ENCODE measurements at regions not wholly inside any gene's neighbourhood (a gene's known extent, or its start where the extent isn't known, plus 50 kb on each side); places are given as distances from the start of the nearest gene placed in this dataset.

GRCh38 chr19:31668921-31669320 is 319.7 kb upstream of the TSHZ3 start:
- CTCF ChIA-PET, result no interaction called here
- H3K27ac Mint-ChIP-seq, result no peak overlapping the region

DNA sequence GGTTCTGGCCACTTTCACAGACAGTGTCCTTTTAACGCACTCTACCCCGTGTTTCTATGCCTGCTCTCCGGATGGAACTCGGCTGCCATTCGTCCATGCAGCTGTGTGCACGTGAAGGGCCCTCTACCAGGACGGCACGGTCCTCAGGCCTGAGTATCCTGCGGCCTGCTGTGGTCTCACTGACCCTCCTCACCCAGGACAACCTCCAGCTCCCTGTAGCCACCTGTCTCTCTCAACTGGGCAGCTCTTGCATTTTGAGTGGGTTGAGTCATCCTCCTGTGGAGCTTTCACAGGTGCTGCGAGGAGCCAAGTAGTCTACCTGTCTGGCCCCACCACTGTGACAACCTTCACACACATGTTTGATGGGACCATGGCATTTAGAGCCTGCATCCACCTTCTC is 321.7 kb upstream of the TSHZ3 start:
- no peak for DNase-seq
- CTCF ChIA-PET, result no interaction called here
- Mint-ChIP-seq H3K4me3 (no peak overlapping the region), H3K4me1 (no peaks in the 10 kb centered on the region), H3K27me3 (no peaks in the 10 kb centered on the region), H3K27ac (no peak overlapping the region), H3K9me3 (no peaks in the 10 kb centered on the region), H3K36me3 (no peaks in the 10 kb centered on the region)

More at GRCh38 chr19:31668921-31669320, 319.7 kb upstream of the TSHZ3 start:
- Mint-ChIP-seq H3K9me3 (no peaks in the 10 kb centered on the region), H3K4me1 (no peaks in the 10 kb centered on the region), H3K36me3 (no peaks in the 10 kb centered on the region), H3K4me3 (no peak overlapping the region), H3K27me3 (no peaks in the 10 kb centered on the region)
- no peak for DNase-seq

- DNase-seq, result no peak
- Mint-ChIP-seq H3K4me1 (no peaks in the 10 kb centered on the region), H3K27me3 (no peaks in the 10 kb centered on the region), H3K36me3 (no peaks in the 10 kb centered on the region), H3K9me3 (no peaks in the 10 kb centered on the region), H3K4me3 (no peak overlapping the region), H3K27ac (no peak overlapping the region)
- CTCF ChIA-PET, result no interaction called here
These were observed 322.3 kb upstream of the TSHZ3 start for GRCh38 chr19:31671411-31672035.

GRCh38 chr19:31674503-31675192 is 325.4 kb upstream of the TSHZ3 start:
- no peak for DNase-seq
- H3K27ac Mint-ChIP-seq, result no peak overlapping the region
- no peaks in the 10 kb centered on the region for H3K4me1 Mint-ChIP-seq
- H3K36me3 Mint-ChIP-seq, result no peaks in the 10 kb centered on the region
- no peaks in the 10 kb centered on the region for H3K27me3 Mint-ChIP-seq
- no peaks in the 10 kb centered on the region for H3K9me3 Mint-ChIP-seq
- CTCF ChIA-PET, result no interaction called here
- no peak overlapping the region for H3K4me3 Mint-ChIP-seq

- H3K27me3 Mint-ChIP-seq, result no peaks in the 10 kb centered on the region
- H3K4me3 Mint-ChIP-seq, result no peak overlapping the region
- no peaks in the 10 kb centered on the region for H3K36me3 Mint-ChIP-seq
- H3K27ac Mint-ChIP-seq, result no peak overlapping the region
- CTCF ChIA-PET, result no interaction called here
- DNase-seq, result no peak
- H3K4me1 Mint-ChIP-seq, result no peaks in the 10 kb centered on the region
- no peaks in the 10 kb centered on the region for H3K9me3 Mint-ChIP-seq
These were observed 326.1 kb upstream of the TSHZ3 start for GRCh38 chr19:31675193-31675913.

GRCh38 chr19:31676271-31677004 is 327.2 kb upstream of the TSHZ3 start:
- H3K36me3 Mint-ChIP-seq, result no peaks in the 10 kb centered on the region
- H3K27me3 Mint-ChIP-seq, result no peaks in the 10 kb centered on the region
- no peaks in the 10 kb centered on the region for H3K4me1 Mint-ChIP-seq
- CTCF ChIA-PET, result interaction anchor here (1.6 kb wide), 1 partner anchor 547 kb away, joined by 5 read pairs; no protein-coding TSS in a partner anchor
- no peak overlapping the region for H3K4me3 Mint-ChIP-seq
- DNase-seq, result no peak
- H3K27ac Mint-ChIP-seq, result no peak overlapping the region
- no peaks in the 10 kb centered on the region for H3K9me3 Mint-ChIP-seq

GRCh38 chr19:31678421-31678820 is 329.2 kb upstream of the TSHZ3 start:
- CTCF ChIA-PET, result no interaction called here
- Mint-ChIP-seq H3K9me3 (no peaks in the 10 kb centered on the region), H3K4me3 (no peak overlapping the region), H3K27ac (no peak overlapping the region), H3K36me3 (no peaks in the 10 kb centered on the region), H3K27me3 (no peaks in the 10 kb centered on the region), H3K4me1 (no peaks in the 10 kb centered on the region)
- DNase-seq, result no peak

DNA sequence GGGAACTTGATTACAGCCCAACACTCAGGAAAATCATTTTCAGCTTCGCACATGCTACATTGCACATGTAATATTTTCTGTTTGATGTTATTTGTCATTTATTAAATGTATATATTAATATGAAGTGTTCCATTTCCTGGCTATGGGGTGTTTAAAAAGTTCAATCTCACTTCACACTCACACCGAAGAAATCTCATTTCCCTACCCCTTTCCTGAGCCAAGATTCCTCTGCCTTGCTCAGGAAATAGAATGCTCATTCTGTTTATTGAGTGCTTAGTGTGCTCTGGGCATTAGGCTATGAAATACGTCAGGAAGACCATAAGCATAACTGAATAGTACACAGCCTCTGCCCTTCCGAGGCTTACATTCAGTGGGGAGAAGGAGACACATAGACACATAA is 331.9 kb upstream of the TSHZ3 start:
- H3K27ac Mint-ChIP-seq, result no peak overlapping the region
- H3K4me1 Mint-ChIP-seq, result no peaks in the 10 kb centered on the region
- H3K4me3 Mint-ChIP-seq, result no peak overlapping the region
- DNase-seq, result no peak
- H3K36me3 Mint-ChIP-seq, result no peaks in the 10 kb centered on the region
- no peaks in the 10 kb centered on the region for H3K27me3 Mint-ChIP-seq
- CTCF ChIA-PET, result no interaction called here
- peaks cover 4% of the 10 kb centered on the region for H3K9me3 Mint-ChIP-seq

DNA sequence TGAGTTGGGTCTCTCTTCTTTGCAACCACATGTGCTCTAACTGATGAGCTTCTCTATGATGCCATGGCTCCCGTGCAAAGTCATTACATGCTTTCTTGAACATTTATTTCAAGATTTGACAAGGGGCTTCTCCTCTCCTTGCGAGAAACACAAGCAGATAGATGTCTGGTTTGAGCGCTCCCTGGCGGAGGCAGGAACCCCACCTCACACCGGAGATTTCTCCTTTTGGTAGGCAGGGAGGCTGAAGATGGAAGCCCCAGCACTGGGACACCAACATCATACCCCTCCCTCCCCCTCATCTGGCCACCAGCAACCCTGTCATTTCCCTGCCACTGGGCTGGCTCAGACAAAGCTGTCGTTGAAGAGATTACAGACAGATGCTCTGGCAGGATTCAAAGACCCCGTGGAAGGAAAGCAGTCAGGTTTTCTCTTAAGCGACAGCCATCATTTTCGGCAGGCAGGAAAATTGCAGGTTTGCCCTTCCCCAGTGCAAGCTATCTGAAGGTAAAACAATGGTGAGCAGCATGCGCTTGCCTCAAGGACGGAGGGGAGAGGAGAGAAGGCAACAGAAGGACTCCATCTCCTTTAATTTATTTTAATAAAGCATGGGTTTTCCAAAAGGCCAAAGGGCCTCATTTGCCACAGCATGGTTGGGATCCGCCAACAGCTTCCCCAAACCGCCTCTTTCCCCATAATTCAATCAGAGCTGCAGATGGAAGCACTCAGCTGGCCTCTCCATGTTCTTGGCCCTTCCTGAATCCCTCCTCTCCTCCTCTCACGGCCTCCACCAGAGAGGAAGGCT is 344.1 kb upstream of the TSHZ3 start:
- no peaks in the 10 kb centered on the region for H3K4me1 Mint-ChIP-seq
- H3K9me3 Mint-ChIP-seq, result peaks cover 2% of the 10 kb centered on the region
- DNase-seq, result no peak
- H3K27ac Mint-ChIP-seq, result no peak overlapping the region
- no peaks in the 10 kb centered on the region for H3K36me3 Mint-ChIP-seq
- CTCF ChIA-PET, result no interaction called here
- no peak overlapping the region for H3K4me3 Mint-ChIP-seq
- no peaks in the 10 kb centered on the region for H3K27me3 Mint-ChIP-seq

DNA sequence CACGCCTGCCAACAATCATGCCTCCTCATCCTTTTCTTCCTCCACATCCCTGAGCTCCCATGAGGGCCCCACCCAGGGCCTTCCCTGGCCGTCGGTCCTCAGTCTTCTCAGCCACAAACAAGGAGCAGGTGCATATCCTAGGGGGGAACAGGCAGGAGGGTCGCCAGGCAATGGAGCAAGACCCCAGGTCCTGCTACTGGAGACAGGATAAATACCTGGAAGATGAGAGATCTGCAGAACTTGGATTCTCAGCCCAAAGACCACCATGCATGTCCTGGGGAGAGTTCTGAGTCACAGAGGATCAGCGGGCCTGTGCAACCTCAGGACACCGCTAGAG is 344.7 kb upstream of the TSHZ3 start:
- CTCF ChIA-PET, result no interaction called here
- DNase-seq, result no peak
- Mint-ChIP-seq H3K4me3 (no peak overlapping the region), H3K27me3 (no peaks in the 10 kb centered on the region), H3K4me1 (no peaks in the 10 kb centered on the region), H3K36me3 (no peaks in the 10 kb centered on the region), H3K27ac (no peak overlapping the region), H3K9me3 (peaks cover 2% of the 10 kb centered on the region)

DNA sequence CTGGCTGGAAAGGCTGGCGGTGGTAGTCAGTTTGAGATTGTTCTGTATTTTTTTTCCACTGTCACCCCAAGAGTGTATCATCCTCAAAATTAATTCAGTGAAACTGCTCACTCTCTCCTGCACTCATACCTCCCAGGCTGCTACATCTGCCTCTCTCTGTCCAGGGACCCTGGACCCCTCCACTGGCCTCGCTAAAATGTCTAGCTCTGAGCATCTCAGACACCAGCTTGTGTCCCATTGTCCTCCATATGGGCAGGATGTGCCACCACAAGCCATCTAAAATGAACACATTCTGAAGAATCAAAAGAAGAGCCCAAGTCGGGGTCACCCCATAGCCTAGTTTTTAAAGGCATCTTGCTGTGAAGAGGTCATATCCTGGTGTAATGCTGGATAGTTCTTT is 345.5 kb upstream of the TSHZ3 start:
- Mint-ChIP-seq H3K9me3 (peaks cover 2% of the 10 kb centered on the region), H3K27me3 (no peaks in the 10 kb centered on the region), H3K4me1 (no peaks in the 10 kb centered on the region), H3K4me3 (no peak overlapping the region), H3K36me3 (no peaks in the 10 kb centered on the region), H3K27ac (no peak overlapping the region)
- CTCF ChIA-PET, result no interaction called here
- no peak for DNase-seq

DNA sequence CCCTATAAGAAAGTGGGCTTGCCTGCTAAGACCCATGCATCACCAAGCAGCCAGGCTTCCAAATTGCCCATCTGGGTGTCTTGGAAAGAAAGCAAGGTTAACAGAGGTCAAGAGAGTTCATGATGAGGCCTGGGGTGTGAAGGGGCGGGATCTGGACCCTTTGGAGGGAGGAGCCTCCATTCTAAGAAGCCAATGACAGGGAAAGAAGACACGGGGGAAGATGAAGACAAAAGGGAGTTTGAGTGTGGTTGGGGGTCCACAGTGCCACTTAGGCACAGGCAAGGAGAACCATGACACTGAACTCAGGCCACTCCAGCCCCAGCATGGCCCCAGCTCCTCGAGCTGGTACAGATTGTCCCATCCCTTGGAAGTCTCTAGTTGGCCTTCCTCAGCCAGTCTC is 350.2 kb upstream of the TSHZ3 start:
- Mint-ChIP-seq H3K4me1 (no peaks in the 10 kb centered on the region), H3K27ac (no peak overlapping the region), H3K27me3 (no peaks in the 10 kb centered on the region), H3K4me3 (no peak overlapping the region), H3K36me3 (no peaks in the 10 kb centered on the region), H3K9me3 (peaks cover 8% of the 10 kb centered on the region)
- CTCF ChIA-PET, result no interaction called here
- DNase-seq, result no peak

GRCh38 chr19:31701146-31701545 is 351.9 kb upstream of the TSHZ3 start:
- no peak for DNase-seq
- CTCF ChIA-PET, result no interaction called here
- no peaks in the 10 kb centered on the region for H3K4me1 Mint-ChIP-seq
- H3K4me3 Mint-ChIP-seq, result no peak overlapping the region
- peaks cover 11% of the 10 kb centered on the region for H3K9me3 Mint-ChIP-seq
- H3K27ac Mint-ChIP-seq, result no peak overlapping the region
- no peaks in the 10 kb centered on the region for H3K27me3 Mint-ChIP-seq
- no peaks in the 10 kb centered on the region for H3K36me3 Mint-ChIP-seq

DNA sequence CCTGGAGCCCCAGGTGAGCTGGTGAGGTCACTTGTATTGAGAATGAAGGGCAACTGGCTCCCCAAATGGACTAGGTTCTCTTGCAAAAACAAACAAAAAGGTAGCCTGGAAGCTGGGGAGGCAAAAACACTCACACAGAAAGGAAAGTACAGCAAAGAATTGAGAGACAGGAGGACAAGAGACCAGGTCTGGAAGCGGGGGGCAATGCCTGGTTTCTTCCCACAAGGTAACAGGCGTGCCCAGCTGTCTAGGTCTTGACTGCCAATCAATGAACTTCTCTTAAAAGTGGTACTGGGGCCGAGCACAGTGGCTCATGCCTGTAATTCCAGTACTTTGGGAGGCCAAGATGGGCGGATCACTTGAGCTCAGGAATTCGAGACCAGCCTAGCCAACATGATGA is 356.4 kb upstream of the TSHZ3 start:
- peaks cover 14% of the 10 kb centered on the region for H3K9me3 Mint-ChIP-seq
- H3K27me3 Mint-ChIP-seq, result no peaks in the 10 kb centered on the region
- no peak overlapping the region for H3K4me3 Mint-ChIP-seq
- CTCF ChIA-PET, result no interaction called here
- DNase-seq, result no peak
- no peaks in the 10 kb centered on the region for H3K36me3 Mint-ChIP-seq
- H3K4me1 Mint-ChIP-seq, result no peaks in the 10 kb centered on the region
- no peak overlapping the region for H3K27ac Mint-ChIP-seq
